ENCODE measurements at regions not wholly inside any gene's neighbourhood (a gene's known extent, or its start where the extent isn't known, plus 50 kb on each side); places are given as distances from the start of the nearest gene placed in this dataset.

GRCh38 chrX:137234651-137235402, 201.0 kb upstream of the GPR101 start:
- Mint-ChIP-seq H3K4me1 (ENCODE audit: low read depth) (peaks cover 7% of the 10 kb centered on the region), H3K36me3 (ENCODE audit: insufficient read depth in 2 of 2) (no peaks in the 10 kb centered on the region), H3K4me3 (peak overlapping the region in 1 of 2 donors; percentile 13), H3K27me3 (ENCODE audit: low read depth) (peaks cover 20% of the 10 kb centered on the region), H3K27ac (no peak overlapping the region), H3K9me3 (no peaks in the 10 kb centered on the region)
- no peak for DNase-seq
- no peak for ATAC-seq (replicated peaks in 1 of 2)

- no peak for ATAC-seq (replicated peaks in 1 of 2)
- Mint-ChIP-seq H3K27me3 (ENCODE audit: low read depth) (peaks cover 13% of the 10 kb centered on the region), H3K36me3 (ENCODE audit: insufficient read depth in 2 of 2) (no peaks in the 10 kb centered on the region), H3K9me3 (no peaks in the 10 kb centered on the region), H3K27ac (no peak overlapping the region), H3K4me1 (ENCODE audit: low read depth) (peaks cover 7% of the 10 kb centered on the region), H3K4me3 (no peak overlapping the region)
- DNase-seq = no peak
These were observed 199.7 kb upstream of the GPR101 start for GRCh38 chrX:137233478-137233877.

- H3K36me3 Mint-ChIP-seq (ENCODE audit: insufficient read depth in 2 of 2) = peaks cover 0 to 3% of the 10 kb centered on the region in 2 donors
- peaks cover 14% of the 10 kb centered on the region for H3K27me3 Mint-ChIP-seq (ENCODE audit: low read depth)
- no peak overlapping the region for H3K27ac Mint-ChIP-seq
- no peak overlapping the region for H3K4me3 Mint-ChIP-seq
- H3K4me1 Mint-ChIP-seq (ENCODE audit: low read depth) = no peaks in the 10 kb centered on the region
- DNase-seq = no peak
- ATAC-seq (replicated peaks in 1 of 2) = no peak
- H3K9me3 Mint-ChIP-seq = no peaks in the 10 kb centered on the region
These were observed 193.4 kb upstream of the GPR101 start for GRCh38 chrX:137227151-137227550.

GRCh38 chrX:137215467-137215866, 181.7 kb upstream of the GPR101 start:
- Mint-ChIP-seq H3K27ac (no peak overlapping the region), H3K27me3 (ENCODE audit: low read depth) (no peaks in the 10 kb centered on the region), H3K4me3 (no peak overlapping the region), H3K9me3 (no peaks in the 10 kb centered on the region), H3K36me3 (ENCODE audit: insufficient read depth in 2 of 2) (no peaks in the 10 kb centered on the region), H3K4me1 (ENCODE audit: low read depth) (no peaks in the 10 kb centered on the region)
- DNase-seq (no peak), ATAC-seq (replicated peaks in 1 of 2) (no peak)

- Mint-ChIP-seq H3K4me3 (no peak overlapping the region), H3K4me1 (ENCODE audit: low read depth) (no peaks in the 10 kb centered on the region), H3K27me3 (ENCODE audit: low read depth) (peaks cover 7% of the 10 kb centered on the region), H3K36me3 (ENCODE audit: insufficient read depth in 2 of 2) (no peaks in the 10 kb centered on the region), H3K9me3 (no peaks in the 10 kb centered on the region), H3K27ac (no peak overlapping the region)
- no peak for ATAC-seq (replicated peaks in 1 of 2)
- DNase-seq = no peak
These were observed 178.4 kb upstream of the GPR101 start for GRCh38 chrX:137212078-137212632.

- Mint-ChIP-seq H3K4me1 (ENCODE audit: low read depth) (no peaks in the 10 kb centered on the region), H3K27ac (no peak overlapping the region), H3K4me3 (no peak overlapping the region), H3K36me3 (ENCODE audit: insufficient read depth in 2 of 2) (no peaks in the 10 kb centered on the region), H3K9me3 (no peaks in the 10 kb centered on the region), H3K27me3 (ENCODE audit: low read depth) (peaks cover 35% of the 10 kb centered on the region)
- no peak for DNase-seq
- ATAC-seq (replicated peaks in 1 of 2) = no peak
These were observed 164.2 kb upstream of the GPR101 start for GRCh38 chrX:137198040-137198439.

GRCh38 chrX:137195991-137196390, 162.2 kb upstream of the GPR101 start:
- peaks cover 35% of the 10 kb centered on the region for H3K27me3 Mint-ChIP-seq (ENCODE audit: low read depth)
- no peak for DNase-seq
- ATAC-seq (replicated peaks in 1 of 2) = no peak
- no peaks in the 10 kb centered on the region for H3K9me3 Mint-ChIP-seq
- no peaks in the 10 kb centered on the region for H3K4me1 Mint-ChIP-seq (ENCODE audit: low read depth)
- no peak overlapping the region for H3K27ac Mint-ChIP-seq
- no peaks in the 10 kb centered on the region for H3K36me3 Mint-ChIP-seq (ENCODE audit: insufficient read depth in 2 of 2)
- H3K4me3 Mint-ChIP-seq = no peak overlapping the region

GRCh38 chrX:137195296-137195695, 161.5 kb upstream of the GPR101 start:
- Mint-ChIP-seq H3K27ac (no peak overlapping the region), H3K36me3 (ENCODE audit: insufficient read depth in 2 of 2) (no peaks in the 10 kb centered on the region), H3K4me1 (ENCODE audit: low read depth) (no peaks in the 10 kb centered on the region), H3K9me3 (no peaks in the 10 kb centered on the region), H3K27me3 (ENCODE audit: low read depth) (peaks cover 40% of the 10 kb centered on the region), H3K4me3 (no peak overlapping the region)
- DNase-seq = no peak
- ATAC-seq (replicated peaks in 1 of 2) = no peak

GRCh38 chrX:137194164-137194563, 160.4 kb upstream of the GPR101 start:
- Mint-ChIP-seq H3K9me3 (no peaks in the 10 kb centered on the region), H3K4me1 (ENCODE audit: low read depth) (no peaks in the 10 kb centered on the region), H3K27ac (no peak overlapping the region), H3K4me3 (no peak overlapping the region), H3K27me3 (ENCODE audit: low read depth) (peaks cover 38% of the 10 kb centered on the region), H3K36me3 (ENCODE audit: insufficient read depth in 2 of 2) (no peaks in the 10 kb centered on the region)
- peak; percentile 28 to 35 for DNase-seq
- no peak for ATAC-seq (replicated peaks in 1 of 2)

GRCh38 chrX:137187540-137187939, 153.7 kb upstream of the GPR101 start:
- H3K4me3 Mint-ChIP-seq = no peak overlapping the region
- no peak overlapping the region for H3K27ac Mint-ChIP-seq
- ATAC-seq (replicated peaks in 1 of 2) (no peak), DNase-seq (no peak)
- H3K27me3 Mint-ChIP-seq (ENCODE audit: low read depth) = peaks cover 20% of the 10 kb centered on the region
- no peaks in the 10 kb centered on the region for H3K4me1 Mint-ChIP-seq (ENCODE audit: low read depth)
- H3K36me3 Mint-ChIP-seq (ENCODE audit: insufficient read depth in 2 of 2) = no peaks in the 10 kb centered on the region
- H3K9me3 Mint-ChIP-seq = no peaks in the 10 kb centered on the region

GRCh38 chrX:137178392-137178791, 144.6 kb upstream of the GPR101 start:
- Mint-ChIP-seq H3K9me3 (no peaks in the 10 kb centered on the region), H3K27me3 (ENCODE audit: low read depth) (peaks cover 45% of the 10 kb centered on the region), H3K27ac (no peak overlapping the region), H3K4me1 (ENCODE audit: low read depth) (no peaks in the 10 kb centered on the region), H3K4me3 (no peak overlapping the region), H3K36me3 (ENCODE audit: insufficient read depth in 2 of 2) (no peaks in the 10 kb centered on the region)
- no peak for DNase-seq
- no peak for ATAC-seq (replicated peaks in 1 of 2)

GRCh38 chrX:137172317-137172948, 138.6 kb upstream of the GPR101 start:
- DNase-seq = no peak
- H3K27ac Mint-ChIP-seq = no peak overlapping the region
- no peak for ATAC-seq (replicated peaks in 1 of 2)
- no peaks in the 10 kb centered on the region for H3K9me3 Mint-ChIP-seq
- H3K36me3 Mint-ChIP-seq (ENCODE audit: insufficient read depth in 2 of 2) = no peaks in the 10 kb centered on the region
- no peaks in the 10 kb centered on the region for H3K4me1 Mint-ChIP-seq (ENCODE audit: low read depth)
- H3K4me3 Mint-ChIP-seq = no peak overlapping the region
- H3K27me3 Mint-ChIP-seq (ENCODE audit: low read depth) = peaks cover 40% of the 10 kb centered on the region

- Mint-ChIP-seq H3K27ac (no peak overlapping the region), H3K4me3 (no peak overlapping the region), H3K4me1 (ENCODE audit: low read depth) (no peaks in the 10 kb centered on the region), H3K27me3 (ENCODE audit: low read depth) (peaks cover 42% of the 10 kb centered on the region), H3K36me3 (ENCODE audit: insufficient read depth in 2 of 2) (no peaks in the 10 kb centered on the region), H3K9me3 (no peaks in the 10 kb centered on the region)
- ATAC-seq (replicated peaks in 1 of 2) (no peak), DNase-seq (no peak)
These were observed 137.8 kb upstream of the GPR101 start for GRCh38 chrX:137171626-137172025.
